Lower leg skin (tissue), 3 donors: ENCODE measurements at regions not wholly inside any gene's neighbourhood (a gene's known extent, or its start where the extent isn't known, plus 50 kb on each side); places are given as distances from the start of the nearest gene placed in this dataset.

Experiments used
- CTCF ChIP-seq, 3 donors: fragments of 450-650 bp; IDR thresholded peaks; one replicate each; pipeline ENCODE4 v1.5.1; 2016; ENCODE audit warnings: antibody characterized with exemption in 3 of 3, mild to moderate bottlenecking in 3 of 3, moderate library complexity in 2 of 3
- POLR2A ChIP-seq, 2 donors: fragments of 450-650 bp; IDR thresholded peaks; one replicate each; pipeline ENCODE4 v1.6.1; 2016 to 2017; ENCODE audit warnings: antibody characterized with exemption in 2 of 2, mild to moderate bottlenecking in 1 of 2, moderate library complexity in 1 of 2

- TF ChIP-seq CTCF (IDR thresholded peaks at IDR 0.05), result no peak
- TF ChIP-seq POLR2A (IDR thresholded peaks at IDR 0.05), result no peak
Measured at GRCh38 chr6:170038708-170039107, 252.2 kb downstream of the DLL1 start.
